Testis (tissue), 2 donors: ENCODE measurements at regions not wholly inside any gene's neighbourhood (a gene's known extent, or its start where the extent isn't known, plus 50 kb on each side); places are given as distances from the start of the nearest gene placed in this dataset.

ENCODE experiments used
- CTCF ChIP-seq, 3 experiments: fragments of 450-650 bp in 2 of 3; fragments of 200-600 bp in 1 of 3; sonication (generic) in 1 of 3; IDR thresholded peaks; one replicate each; pipeline ENCODE4 v1.5.1; 2016 to 2019; ENCODE audit warnings: antibody characterized with exemption in 3 of 3, mild to moderate bottlenecking in 2 of 3, moderate library complexity in 1 of 3
- POLR2A ChIP-seq: fragments of 450-650 bp; IDR thresholded peaks from one replicate; pipeline ENCODE4 v1.6.1; 2017; ENCODE audit warnings: antibody characterized with exemption, mild to moderate bottlenecking, moderate library complexity

- TF ChIP-seq CTCF (IDR thresholded peaks at IDR 0.05) (no peak), POLR2A (no peak)
Measured at GRCh38 chr7:63876707-63877322, 121.8 kb upstream of the ZNF722 start.
